ENCODE measurements at regions not wholly inside any gene's neighbourhood (a gene's known extent, or its start where the extent isn't known, plus 50 kb on each side); places are given as distances from the start of the nearest gene placed in this dataset.

- DNase-seq (ENCODE audit: low spot score), result peak; percentile 19
Measured at GRCh38 chr3:109532257-109533216, 195.2 kb upstream of the DPPA4 start.

- no peak for DNase-seq (ENCODE audit: low spot score)
Measured at GRCh38 chr3:109545746-109546145, 208.4 kb upstream of the DPPA4 start.

GRCh38 chr3:109548192-109548938 is 211.0 kb upstream of the DPPA4 start:
- no peak for DNase-seq (ENCODE audit: low spot score)

- DNase-seq (ENCODE audit: low spot score), result no peak
Measured at GRCh38 chr3:109553591-109554371, 216.4 kb upstream of the DPPA4 start.

GRCh38 chr3:109559389-109559788 is 222.0 kb upstream of the DPPA4 start:
- no peak for DNase-seq (ENCODE audit: low spot score)

- no peak for DNase-seq (ENCODE audit: low spot score)
Measured at GRCh38 chr3:109563149-109563548, 225.8 kb upstream of the DPPA4 start.

- no peak for DNase-seq (ENCODE audit: low spot score)
Measured at GRCh38 chr3:109569135-109569846, 231.9 kb upstream of the DPPA4 start.

- DNase-seq (ENCODE audit: low spot score), result no peak
Measured at GRCh38 chr3:109570408-109570807, 233.1 kb upstream of the DPPA4 start.

GRCh38 chr3:109572301-109572700 is 235.0 kb upstream of the DPPA4 start:
- no peak for DNase-seq (ENCODE audit: low spot score)

- no peak for DNase-seq (ENCODE audit: low spot score)
Measured at GRCh38 chr3:109596991-109597390, 259.6 kb upstream of the DPPA4 start.

- DNase-seq (ENCODE audit: low spot score), result no peak
Measured at GRCh38 chr3:109597444-109597843, 260.1 kb upstream of the DPPA4 start.

- no peak for DNase-seq (ENCODE audit: low spot score)
Measured at GRCh38 chr3:109607897-109608296, 270.6 kb upstream of the DPPA4 start.

GRCh38 chr3:109608574-109608973 is 271.2 kb upstream of the DPPA4 start:
- DNase-seq (ENCODE audit: low spot score), result no peak

- no peak for DNase-seq (ENCODE audit: low spot score)
Measured at GRCh38 chr3:109618766-109619378, 281.5 kb upstream of the DPPA4 start.

GRCh38 chr3:109631897-109632296 is 294.6 kb upstream of the DPPA4 start:
- no peak for DNase-seq (ENCODE audit: low spot score)

- no peak for DNase-seq (ENCODE audit: low spot score)
Measured at GRCh38 chr3:109640146-109640652, 302.9 kb upstream of the DPPA4 start.

- DNase-seq (ENCODE audit: low spot score), result no peak
Measured at GRCh38 chr3:109642025-109642424, 304.7 kb upstream of the DPPA4 start.

GRCh38 chr3:109643590-109643989 is 306.2 kb upstream of the DPPA4 start:
- peak; percentile 59 for DNase-seq (ENCODE audit: low spot score)

- DNase-seq (ENCODE audit: low spot score), result no peak
Measured at GRCh38 chr3:109644332-109644731, 307.0 kb upstream of the DPPA4 start.

GRCh38 chr3:109644746-109645145 is 307.4 kb upstream of the DPPA4 start:
- DNase-seq (ENCODE audit: low spot score), result no peak

- DNase-seq (ENCODE audit: low spot score), result no peak
Measured at GRCh38 chr3:109648027-109648426, 310.7 kb upstream of the DPPA4 start.
